Peyer's patch (tissue), 4 donors: ENCODE measurements at regions not wholly inside any gene's neighbourhood (a gene's known extent, or its start where the extent isn't known, plus 50 kb on each side); places are given as distances from the start of the nearest gene placed in this dataset.

Source experiments
- POLR2A ChIP-seq, 2 donors: fragments of 450-650 bp; IDR thresholded peaks; one replicate each; pipeline ENCODE4 v1.5.1; 2017; ENCODE audit warnings: antibody characterized with exemption in 2 of 2, mild to moderate bottlenecking in 2 of 2, moderate library complexity in 2 of 2
- TF ChIP-seq, protein P1 (sequence below), 6 experiments: fragments of 450-650 bp in 4 of 6; fragments of 200-600 bp in 2 of 6; sonication (generic) in 1 of 6; IDR thresholded peaks; one replicate each; pipeline ENCODE4 v1.5.1; 2017 to 2019; ENCODE audit warnings: antibody characterized with exemption in 6 of 6, mild to moderate bottlenecking in 3 of 6, moderate library complexity in 1 of 6

DNA sequence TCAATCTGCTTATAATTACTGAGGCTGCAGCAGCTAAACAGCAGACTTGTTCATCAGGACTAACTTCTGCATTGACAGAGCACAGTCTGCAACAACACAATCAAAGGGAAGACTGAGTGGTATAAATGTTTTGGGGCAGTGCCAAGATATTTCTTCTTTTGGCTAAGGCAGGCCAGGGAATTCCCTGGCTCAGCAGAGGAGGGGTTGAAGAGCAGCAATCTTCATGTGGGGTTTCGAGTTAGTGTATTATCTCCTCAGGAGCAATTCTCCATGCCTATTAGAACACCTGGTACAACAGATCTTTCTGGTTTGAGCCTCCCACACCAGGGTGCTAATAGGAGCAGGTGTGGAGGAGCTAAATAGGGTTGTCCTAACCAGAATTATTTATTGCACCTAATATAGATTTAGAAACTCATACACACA is 103.0 kb upstream of the STK17B start:
- TF ChIP-seq POLR2A (IDR thresholded peaks at IDR 0.05): no peak
- TF ChIP-seq, protein P1, sequence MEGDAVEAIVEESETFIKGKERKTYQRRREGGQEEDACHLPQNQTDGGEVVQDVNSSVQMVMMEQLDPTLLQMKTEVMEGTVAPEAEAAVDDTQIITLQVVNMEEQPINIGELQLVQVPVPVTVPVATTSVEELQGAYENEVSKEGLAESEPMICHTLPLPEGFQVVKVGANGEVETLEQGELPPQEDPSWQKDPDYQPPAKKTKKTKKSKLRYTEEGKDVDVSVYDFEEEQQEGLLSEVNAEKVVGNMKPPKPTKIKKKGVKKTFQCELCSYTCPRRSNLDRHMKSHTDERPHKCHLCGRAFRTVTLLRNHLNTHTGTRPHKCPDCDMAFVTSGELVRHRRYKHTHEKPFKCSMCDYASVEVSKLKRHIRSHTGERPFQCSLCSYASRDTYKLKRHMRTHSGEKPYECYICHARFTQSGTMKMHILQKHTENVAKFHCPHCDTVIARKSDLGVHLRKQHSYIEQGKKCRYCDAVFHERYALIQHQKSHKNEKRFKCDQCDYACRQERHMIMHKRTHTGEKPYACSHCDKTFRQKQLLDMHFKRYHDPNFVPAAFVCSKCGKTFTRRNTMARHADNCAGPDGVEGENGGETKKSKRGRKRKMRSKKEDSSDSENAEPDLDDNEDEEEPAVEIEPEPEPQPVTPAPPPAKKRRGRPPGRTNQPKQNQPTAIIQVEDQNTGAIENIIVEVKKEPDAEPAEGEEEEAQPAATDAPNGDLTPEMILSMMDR (IDR thresholded peaks at IDR 0.05): no peak
